ENCODE measurements at regions not wholly inside any gene's neighbourhood (a gene's known extent, or its start where the extent isn't known, plus 50 kb on each side); places are given as distances from the start of the nearest gene placed in this dataset.

DNA sequence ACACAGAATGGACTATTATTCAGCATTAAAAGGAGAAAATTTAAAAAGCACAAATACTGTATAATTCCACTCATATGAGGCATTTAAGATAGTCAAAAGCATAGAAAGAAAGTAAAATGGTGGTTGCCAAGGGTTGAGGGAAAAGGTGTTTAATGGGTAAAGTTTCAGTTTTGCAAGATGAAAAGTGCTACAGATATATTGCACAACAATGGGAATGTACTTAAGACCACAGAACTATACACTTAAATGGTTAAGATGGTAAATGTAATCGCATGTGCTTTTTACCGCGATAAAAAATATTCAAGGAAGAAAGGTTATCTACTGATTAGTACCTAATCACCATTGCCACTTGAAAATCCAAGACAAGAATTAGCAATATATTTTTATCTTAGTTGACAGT, 71.8 kb upstream of the NOX3 start:
- no peak for DNase-seq (ENCODE audit: low spot score)

- peak; percentile 49 for DNase-seq (ENCODE audit: low spot score)
Measured at GRCh38 chr6:155523821-155524651, 68.4 kb upstream of the NOX3 start.

DNA sequence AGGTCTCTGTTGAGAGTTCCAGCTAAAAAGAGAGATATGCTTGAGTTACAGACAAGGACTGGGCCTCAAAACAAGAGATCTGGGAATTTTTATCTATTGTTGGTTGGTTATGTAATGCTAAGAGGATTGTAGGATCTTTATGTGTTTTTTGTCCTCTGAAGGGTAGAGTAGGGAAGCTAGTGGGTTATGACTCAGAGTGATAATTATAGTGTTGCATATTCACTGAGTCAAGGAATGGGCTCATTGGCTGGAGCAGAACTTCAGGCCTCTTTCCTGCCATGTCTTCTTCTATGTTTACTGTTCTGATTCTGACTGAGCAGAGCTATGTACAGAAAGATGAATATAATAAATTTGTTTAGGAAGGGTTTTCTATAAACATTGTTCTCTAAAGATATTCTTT, 66.1 kb upstream of the NOX3 start:
- DNase-seq (ENCODE audit: low spot score) = no peak

DNA sequence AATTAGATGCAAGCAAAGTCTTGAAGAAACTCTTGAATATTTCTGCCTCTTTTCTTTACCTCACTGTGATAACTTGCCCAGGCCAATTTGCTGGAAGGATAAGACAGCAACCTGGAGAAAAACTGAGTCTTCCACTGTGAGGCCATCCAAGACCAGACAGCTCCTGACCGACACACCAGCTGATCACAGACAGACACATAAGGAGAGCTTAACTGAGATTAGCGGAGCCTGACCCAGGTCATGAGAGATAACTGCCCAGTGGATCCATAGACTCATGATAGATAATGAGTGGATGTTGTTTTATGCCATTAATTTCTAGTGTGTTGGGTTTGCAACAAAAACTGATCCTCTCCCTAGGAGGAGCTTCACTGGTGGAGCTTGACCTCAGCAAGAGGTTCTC, 64.4 kb upstream of the NOX3 start:
- DNase-seq (ENCODE audit: low spot score) = no peak

DNA sequence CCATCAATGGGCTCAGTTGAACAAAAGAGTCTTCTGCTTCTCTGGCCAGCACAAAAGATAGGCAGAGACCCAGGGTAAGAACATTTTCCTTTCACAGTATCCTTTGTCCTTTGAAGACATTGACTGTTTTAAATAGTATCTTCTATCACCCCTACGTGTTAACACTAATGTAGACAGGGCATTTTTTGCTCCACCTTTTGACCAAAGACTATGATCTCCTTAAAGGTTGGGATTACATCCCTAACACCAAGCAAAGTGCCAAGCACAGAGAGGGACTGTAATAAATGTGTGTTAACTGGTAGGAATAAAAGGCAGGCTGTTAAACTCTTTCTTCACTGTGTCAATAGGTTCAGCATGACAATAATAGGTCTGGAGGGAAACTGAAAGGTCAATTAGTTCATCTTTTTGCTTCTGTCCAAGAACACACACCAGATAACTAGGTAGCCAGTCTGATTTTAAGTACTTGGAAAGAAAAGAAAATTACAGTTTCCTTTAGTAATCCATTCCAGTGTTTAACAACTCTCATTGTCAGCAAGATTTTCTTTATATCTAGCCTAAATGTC, 63.6 kb upstream of the NOX3 start:
- DNase-seq (ENCODE audit: low spot score) = no peak

DNA sequence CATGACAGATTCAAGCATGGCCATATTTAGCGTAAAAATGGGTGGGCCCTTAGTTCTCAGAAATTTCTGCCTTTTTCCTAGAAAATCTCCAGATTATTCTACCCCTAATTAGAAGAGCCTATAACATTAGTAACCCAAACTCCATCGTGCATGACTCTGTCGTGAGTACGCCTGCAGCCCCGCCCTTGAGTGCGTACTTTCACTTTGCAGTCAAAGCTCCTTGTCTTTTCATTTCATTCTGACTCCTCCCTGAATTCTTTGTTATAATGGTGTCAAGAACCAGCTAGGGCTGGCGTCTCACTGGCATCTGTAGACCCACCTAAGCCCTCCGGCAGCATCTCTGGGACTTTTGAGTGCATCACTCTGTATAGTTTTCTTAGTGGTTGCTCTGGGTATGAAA, 61.7 kb upstream of the NOX3 start:
- DNase-seq (ENCODE audit: low spot score) = no peak

- DNase-seq (ENCODE audit: low spot score) = no peak
Measured at GRCh38 chr6:155510879-155511278, 55.2 kb upstream of the NOX3 start.

DNA sequence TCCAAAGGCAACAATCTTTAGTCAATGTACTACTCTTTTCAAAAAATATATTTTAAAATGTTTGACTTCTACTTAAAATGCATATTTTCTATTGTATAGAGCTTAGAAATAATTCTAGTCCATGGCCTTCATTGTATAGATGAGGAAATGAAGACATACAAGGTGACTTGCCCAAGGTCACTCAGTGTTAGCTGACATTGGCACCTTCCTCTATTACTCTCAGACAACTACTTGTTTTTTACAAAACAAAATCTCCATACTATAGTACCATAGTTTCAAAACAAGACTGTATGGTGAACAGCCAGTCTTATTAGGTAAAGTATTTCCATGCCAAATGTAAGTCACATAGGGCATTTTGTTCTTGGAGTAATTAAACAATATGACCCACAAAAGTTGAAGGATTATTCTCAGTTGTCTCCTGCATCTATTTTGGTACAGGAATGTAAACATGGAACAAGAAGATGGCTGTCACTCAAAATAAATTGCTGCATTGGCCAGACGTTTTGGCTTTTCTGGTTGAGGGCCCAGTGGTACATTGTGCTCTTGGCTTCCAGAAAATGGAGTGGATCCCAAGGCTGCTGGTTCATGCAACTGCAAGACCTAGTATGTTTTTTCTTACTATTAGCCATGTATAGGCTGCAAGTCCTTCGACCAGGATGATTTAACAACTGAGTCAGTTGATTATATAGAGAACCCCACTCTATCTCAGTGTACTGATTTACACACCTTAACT, 54.3 kb upstream of the NOX3 start:
- DNase-seq (ENCODE audit: low spot score) = no peak

DNA sequence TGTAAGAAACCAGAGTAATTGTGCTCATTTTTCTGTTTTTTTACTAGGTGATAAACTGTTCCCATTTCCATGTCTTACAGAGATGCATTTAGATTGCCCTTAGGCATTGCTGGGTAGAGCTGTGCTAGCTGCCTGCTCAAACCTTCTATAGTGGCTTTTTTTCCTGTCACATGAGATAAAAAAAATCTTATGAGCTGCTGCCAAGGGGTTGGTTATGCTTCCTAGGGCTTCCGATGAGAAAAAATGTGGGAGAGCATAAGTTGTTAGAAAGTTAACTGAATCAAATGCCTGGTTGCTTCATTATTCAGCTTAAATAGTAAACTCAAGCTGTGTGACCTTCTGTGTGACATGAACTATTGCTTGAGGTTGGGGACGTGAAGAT, 50.0 kb upstream of the NOX3 start:
- peak; percentile 57 for DNase-seq (ENCODE audit: low spot score)

All from COLO829 (cell line).